SK-N-MC (cell line): ENCODE measurements at regions not wholly inside any gene's neighbourhood (a gene's known extent, or its start where the extent isn't known, plus 50 kb on each side); places are given as distances from the start of the nearest gene placed in this dataset.

Experiments used
- EZH2 ChIP-seq: fragments of 200-600 bp; sonication (generic); IDR thresholded peaks from one replicate; pipeline ENCODE4 v1.6.1; 2017; ENCODE audit warnings: antibody characterized with exemption
- FOXP2 ChIP-seq: optimal IDR thresholded peaks from 2 replicates; pipeline ENCODE3; 2011; ENCODE audit warnings: mild to moderate bottlenecking, moderate library complexity; ENCODE audit not compliant: insufficient read depth; ENCODE audit errors: extremely low read length, control extremely low read depth
- POLR2AphosphoS5 ChIP-seq: IDR thresholded peaks from 2 replicates; pipeline ENCODE4 v1.6.1; 2012; ENCODE audit warnings: mild to moderate bottlenecking, low read depth, low read length, borderline replicate concordance

- no peak for TF ChIP-seq EZH2
- no peak for TF ChIP-seq POLR2AphosphoS5
- TF ChIP-seq FOXP2: no peak
Observed at GRCh38 chr7:109009636-109010035, 440.0 kb downstream of the DNAJB9 start.
